ENCODE measurements at regions not wholly inside any gene's neighbourhood (a gene's known extent, or its start where the extent isn't known, plus 50 kb on each side); places are given as distances from the start of the nearest gene placed in this dataset.

GRCh38 chr6:43907312-43907711 is 137.3 kb downstream of the VEGFA start:
- TF ChIP-seq CTCF (IDR thresholded peaks at IDR 0.05), result no peak
- TF ChIP-seq POLR2A (IDR thresholded peaks at IDR 0.05), result no peak
- TF ChIP-seq EP300 (IDR thresholded peaks at IDR 0.05), result no peak
- TF ChIP-seq POLR2AphosphoS5 (IDR thresholded peaks at IDR 0.05), result no peak
